Endodermal cell (in vitro differentiated cells): ENCODE measurements at regions not wholly inside any gene's neighbourhood (a gene's known extent, or its start where the extent isn't known, plus 50 kb on each side); places are given as distances from the start of the nearest gene placed in this dataset.
"Not testable (repeated sequence)": the region's sequence is repeated elsewhere in the genome, so short reads cannot be mapped to it uniquely, and the experiment has no call there.

ENCODE experiments used
- DNase-seq: peaks from one replicate; pipeline ENCODE4 v3.0.0-alpha.2; 2017
- H3K27ac ChIP-seq: 2 replicates; pipeline ENCODE4 v1.5.1; 2013; ENCODE audit warnings: mild to moderate bottlenecking, low read depth, low read length, moderate library complexity
- H3K27me3 ChIP-seq: 2 replicates; pipeline ENCODE4 v1.6.1; 2013; ENCODE audit warnings: mild to moderate bottlenecking, low read length, moderate library complexity; ENCODE audit not compliant: insufficient read depth, control insufficient read depth, poor library complexity, severe bottlenecking
- H3K36me3 ChIP-seq: 2 replicates; pipeline ENCODE4 v1.7.0; 2013; ENCODE audit warnings: mild to moderate bottlenecking, low read length, moderate library complexity; ENCODE audit not compliant: control insufficient read depth, insufficient read depth
- H3K4me1 ChIP-seq: one replicate; pipeline ENCODE4 v1.7.0; 2013; ENCODE audit warnings: low read length; ENCODE audit not compliant: control insufficient read depth, insufficient read depth
- H3K4me3 ChIP-seq: 2 replicates; pipeline ENCODE4 v1.5.1; 2013; ENCODE audit warnings: mild to moderate bottlenecking, low read length, moderate library complexity
- H3K9ac ChIP-seq: 2 replicates; pipeline ENCODE4 v1.6.1; 2013; ENCODE audit warnings: mild to moderate bottlenecking, low read length, moderate library complexity; ENCODE audit not compliant: poor library complexity, severe bottlenecking; ENCODE audit errors: extremely low read depth
- H3K9me3 ChIP-seq: 2 replicates; pipeline ENCODE4 v1.6.1; 2013; ENCODE audit warnings: mild to moderate bottlenecking, low read length, moderate library complexity; ENCODE audit not compliant: control insufficient read depth
- H3K27ac Mint-ChIP-seq: 2 replicates; pipeline ENCODE4 v1.8.0; 2020; ENCODE audit warnings: mixed read lengths
- H3K27me3 Mint-ChIP-seq: 2 replicates; pipeline ENCODE4 v1.8.0; 2021; ENCODE audit warnings: mild to moderate bottlenecking, mixed read lengths; ENCODE audit not compliant: insufficient read depth
- H3K36me3 Mint-ChIP-seq: 2 replicates; pipeline ENCODE4 v1.8.0; 2020; ENCODE audit warnings: low read depth, mixed read lengths
- H3K4me1 Mint-ChIP-seq: 2 replicates; pipeline ENCODE4 v1.8.0; 2020; ENCODE audit warnings: mixed read lengths
- H3K4me3 Mint-ChIP-seq: 2 replicates; pipeline ENCODE4 v1.8.0; 2020; ENCODE audit warnings: mild to moderate bottlenecking, moderate library complexity, mixed read lengths
- H3K9me3 Mint-ChIP-seq: 2 replicates; pipeline ENCODE4 v1.8.0; 2020; ENCODE audit warnings: mild to moderate bottlenecking, mixed read lengths
- CTCF ChIP-seq: fragments of 200-600 bp; sonication (generic); conservative IDR thresholded peaks from 2 replicates; pipeline ENCODE4 v1.5.0; 2021; ENCODE audit warnings: antibody characterized with exemption, mild to moderate bottlenecking
- WGBS, 2 experiments: methylation state at CpG; one replicate each; pipeline versions ENCODE4 v1.1.5 to v1.1.7; 2013; ENCODE audit warnings: missing lambda C conversion rate in 2 of 2, mixed read lengths in 1 of 2; ENCODE audit not compliant: insufficient coverage in 1 of 2, insufficient read length in 1 of 2; 5-methylcytosine and 5-hydroxymethylcytosine counted together

- TF ChIP-seq CTCF = no peak
- Mint-ChIP-seq H3K4me1 (peaks cover 10% of the 10 kb centered on the region), H3K27me3 (no peaks in the 10 kb centered on the region), H3K36me3 (no peaks in the 10 kb centered on the region), H3K4me3 (no peak overlapping the region), H3K9me3 (no peaks in the 10 kb centered on the region), H3K27ac (no peak overlapping the region)
- WGBS, 2 experiments = 90 to 100% methylated on average over 1 to 5 of the region's 5 CpGs
- Histone ChIP-seq H3K9me3 (no peaks in the 10 kb centered on the region), H3K27me3 (no peaks in the 10 kb centered on the region), H3K9ac (no peak overlapping the region), H3K4me3 (no peak overlapping the region), H3K4me1 (peaks cover 2% of the 10 kb centered on the region), H3K36me3 (no peaks in the 10 kb centered on the region), H3K27ac (no peak overlapping the region)
- no peak for DNase-seq
Observed at GRCh38 chr2:39920307-39920801, 141.3 kb upstream of the THUMPD2 start.

GRCh38 chr2:39919511-39920306 lies 140.7 kb upstream of the THUMPD2 start:
- H3K27me3 Mint-ChIP-seq = no peaks in the 10 kb centered on the region
- H3K4me3 ChIP-seq = no peak overlapping the region
- H3K36me3 Mint-ChIP-seq = no peaks in the 10 kb centered on the region
- H3K9me3 ChIP-seq = no peaks in the 10 kb centered on the region
- no peak overlapping the region for H3K27ac Mint-ChIP-seq
- H3K27ac ChIP-seq = no peak overlapping the region
- H3K9ac ChIP-seq = no peak overlapping the region
- DNase-seq = no peak
- no peaks in the 10 kb centered on the region for H3K36me3 ChIP-seq
- TF ChIP-seq CTCF = no peak
- no peak overlapping the region for H3K4me3 Mint-ChIP-seq
- no peaks in the 10 kb centered on the region for H3K27me3 ChIP-seq
- no peaks in the 10 kb centered on the region for H3K9me3 Mint-ChIP-seq
- 92 to 100% methylated on average over 1 to 5 of the region's 5 CpGs for WGBS, 2 experiments
- H3K4me1 Mint-ChIP-seq = peaks cover 10% of the 10 kb centered on the region
- H3K4me1 ChIP-seq = peaks cover 2% of the 10 kb centered on the region

GRCh38 chr2:39918886-39919285 lies 139.8 kb upstream of the THUMPD2 start:
- Histone ChIP-seq H3K27ac (no peak overlapping the region), H3K4me3 (no peak overlapping the region), H3K9me3 (no peaks in the 10 kb centered on the region), H3K27me3 (no peaks in the 10 kb centered on the region), H3K4me1 (no peaks in the 10 kb centered on the region), H3K9ac (no peak overlapping the region), H3K36me3 (no peaks in the 10 kb centered on the region)
- H3K4me1 Mint-ChIP-seq = peaks cover 10% of the 10 kb centered on the region
- no peaks in the 10 kb centered on the region for H3K27me3 Mint-ChIP-seq
- H3K4me3 Mint-ChIP-seq = no peak overlapping the region
- no peak overlapping the region for H3K27ac Mint-ChIP-seq
- DNase-seq = no peak
- H3K36me3 Mint-ChIP-seq = no peaks in the 10 kb centered on the region
- no peaks in the 10 kb centered on the region for H3K9me3 Mint-ChIP-seq
- TF ChIP-seq CTCF = no peak

GRCh38 chr2:39917371-39917770 lies 138.3 kb upstream of the THUMPD2 start:
- not testable (repeated sequence) for H3K9me3 Mint-ChIP-seq, H3K4me1 Mint-ChIP-seq, H3K27ac Mint-ChIP-seq

More at GRCh38 chr2:39917371-39917770, 138.3 kb upstream of the THUMPD2 start:
- not testable (repeated sequence) for H3K9ac ChIP-seq, H3K27me3 ChIP-seq, DNase-seq, H3K4me3 Mint-ChIP-seq, H3K4me3 ChIP-seq, H3K27ac ChIP-seq, H3K36me3 ChIP-seq, H3K27me3 Mint-ChIP-seq, H3K9me3 ChIP-seq, H3K4me1 ChIP-seq, H3K36me3 Mint-ChIP-seq
- WGBS, 2 experiments = 100% methylated on average over 1 of the region's 1 CpG; no CpG with 5 or more reads in 1 of the 2 experiments
